Osteoblast (primary cell): ENCODE measurements at regions not wholly inside any gene's neighbourhood (a gene's known extent, or its start where the extent isn't known, plus 50 kb on each side); places are given as distances from the start of the nearest gene placed in this dataset.

Source experiments
- DNase-seq: peaks from one replicate; pipeline ENCODE4 v3.0.0; 2011; ENCODE audit warnings: low spot score, mixed read lengths; ENCODE audit not compliant: insufficient read length; ENCODE audit errors: missing footprints
- H2AFZ ChIP-seq: 2 replicates; pipeline ENCODE4 v1.6.0; 2011; ENCODE audit warnings: mild to moderate bottlenecking, low read length
- H3K27ac ChIP-seq: 2 replicates; pipeline ENCODE4 v1.5.1; 2011; ENCODE audit warnings: mild to moderate bottlenecking, low read depth, low read length, moderate library complexity
- H3K27me3 ChIP-seq: 2 replicates; pipeline ENCODE4 v1.6.0; 2012; ENCODE audit warnings: mild to moderate bottlenecking, control low read depth, inconsistent platforms, low read length, moderate library complexity; ENCODE audit not compliant: insufficient read depth
- H3K36me3 ChIP-seq: 2 replicates; pipeline ENCODE4 v1.5.1; 2011; ENCODE audit warnings: mild to moderate bottlenecking, low read length, control low read depth, moderate library complexity; ENCODE audit not compliant: insufficient read depth
- H3K4me1 ChIP-seq: 2 replicates; pipeline ENCODE4 v1.5.1; 2011; ENCODE audit warnings: mild to moderate bottlenecking, low read length, control low read depth, moderate library complexity; ENCODE audit not compliant: insufficient read depth
- H3K4me2 ChIP-seq: 2 replicates; pipeline ENCODE4 v1.6.0; 2011; ENCODE audit warnings: mild to moderate bottlenecking, low read length; ENCODE audit not compliant: insufficient read depth
- H3K4me3 ChIP-seq: fragments of 200-600 bp; sonication (generic); 3 replicates; pipeline ENCODE4 v1.5.1; 2012; ENCODE audit warnings: mild to moderate bottlenecking, low read length, inconsistent platforms; ENCODE audit not compliant: insufficient read depth
- H3K79me2 ChIP-seq: 2 replicates; pipeline ENCODE4 v1.6.0; 2012; ENCODE audit warnings: mild to moderate bottlenecking, low read length, control low read depth, inconsistent platforms; ENCODE audit not compliant: insufficient read depth
- H3K9me3 ChIP-seq: 2 replicates; pipeline ENCODE4 v1.5.1; 2011; ENCODE audit warnings: low read depth, low read length, control low read depth
- H4K20me1 ChIP-seq: 2 replicates; pipeline ENCODE4 v1.6.0; 2012; ENCODE audit warnings: mild to moderate bottlenecking, low read length, control low read depth; ENCODE audit not compliant: insufficient read depth
- CTCF ChIP-seq: IDR thresholded peaks from 2 replicates; pipeline ENCODE4 v1.5.1; 2011; ENCODE audit warnings: mild to moderate bottlenecking, low read depth, low read length, moderate library complexity; ENCODE audit errors: extremely low read depth

- H3K27ac ChIP-seq, result no peak overlapping the region
- DNase-seq, result no peak
- no peaks in the 10 kb centered on the region for H3K27me3 ChIP-seq
- H3K36me3 ChIP-seq, result no peaks in the 10 kb centered on the region
- H3K79me2 ChIP-seq, result no peaks in the 10 kb centered on the region
- H3K4me3 ChIP-seq, result no peak overlapping the region
- H3K9me3 ChIP-seq, result no peaks in the 10 kb centered on the region
- H4K20me1 ChIP-seq, result no peaks in the 10 kb centered on the region
- no peak overlapping the region for H2AFZ ChIP-seq
- no peak overlapping the region for H3K4me2 ChIP-seq
- TF ChIP-seq CTCF, result no peak
- H3K4me1 ChIP-seq, result peaks cover 4% of the 10 kb centered on the region
Measured at GRCh38 chr6:2407525-2407924, 162.1 kb upstream of the GMDS start.

GRCh38 chr6:2404211-2404929 is 159.0 kb upstream of the GMDS start:
- no peaks in the 10 kb centered on the region for H3K36me3 ChIP-seq
- no peak for DNase-seq
- no peaks in the 10 kb centered on the region for H3K27me3 ChIP-seq
- no peaks in the 10 kb centered on the region for H3K9me3 ChIP-seq
- H3K79me2 ChIP-seq, result no peaks in the 10 kb centered on the region
- TF ChIP-seq CTCF, result no peak
- H4K20me1 ChIP-seq, result no peaks in the 10 kb centered on the region
- H3K4me2 ChIP-seq, result no peak overlapping the region
- H3K4me1 ChIP-seq, result no peaks in the 10 kb centered on the region
- H3K27ac ChIP-seq, result no peak overlapping the region
- no peak overlapping the region for H3K4me3 ChIP-seq
- no peak overlapping the region for H2AFZ ChIP-seq

- Histone ChIP-seq H3K4me1 (no peaks in the 10 kb centered on the region), H3K27ac (no peak overlapping the region), H3K9me3 (no peaks in the 10 kb centered on the region), H4K20me1 (no peaks in the 10 kb centered on the region), H3K4me3 (no peak overlapping the region), H3K4me2 (no peak overlapping the region), H3K79me2 (no peaks in the 10 kb centered on the region), H2AFZ (no peak overlapping the region), H3K36me3 (no peaks in the 10 kb centered on the region), H3K27me3 (no peaks in the 10 kb centered on the region)
- DNase-seq, result no peak
- TF ChIP-seq CTCF, result no peak
Measured at GRCh38 chr6:2403546-2403945, 158.1 kb upstream of the GMDS start.

- Histone ChIP-seq H3K79me2 (no peaks in the 10 kb centered on the region), H3K4me1 (peaks cover 13% of the 10 kb centered on the region), H4K20me1 (no peaks in the 10 kb centered on the region), H3K36me3 (no peaks in the 10 kb centered on the region), H3K27ac (peak overlapping the region; percentile 47), H3K4me3 (peak overlapping the region; percentile 50), H3K4me2 (peak overlapping the region; percentile 76), H3K9me3 (no peaks in the 10 kb centered on the region), H3K27me3 (no peaks in the 10 kb centered on the region), H2AFZ (peak overlapping the region; percentile 56)
- peak; percentile 80 for DNase-seq
- TF ChIP-seq CTCF, result no peak
Measured at GRCh38 chr6:2396846-2397630, 151.6 kb upstream of the GMDS start.
